WTC11 (cell line): ENCODE measurements at regions not wholly inside any gene's neighbourhood (a gene's known extent, or its start where the extent isn't known, plus 50 kb on each side); places are given as distances from the start of the nearest gene placed in this dataset.

ENCODE experiments used
- ATAC-seq: fragments of 200-7000 bp; cut with Tn5 transposase; 2 replicates; pipeline ENCODE4 v1.10.0; 2021; ENCODE audit warnings: mild to moderate bottlenecking, moderate library complexity
- CTCF ChIA-PET: fragments of 300-600 bp; sonication (Branson Sonifier 250); formaldehyde crosslinking; loops from one replicate; lab custom pipeline; 2021; ENCODE audit warnings: antibody characterized with exemption; lab: Charles Lee
- POLR2A ChIA-PET: fragments of 350-600 bp; sonication (Branson Sonifier 250); formaldehyde crosslinking; loops from one replicate; lab custom pipeline; 2021; ENCODE audit warnings: antibody characterized with exemption; lab: Charles Lee
- DNase-seq: peaks from one replicate; pipeline ENCODE4 v3.0.0; 2021; ENCODE audit warnings: low spot score
- H3K27ac Mint-ChIP-seq: 2 replicates; pipeline ENCODE4 v1.8.0; 2021; ENCODE audit warnings: mixed read lengths
- H3K27me3 Mint-ChIP-seq: 2 replicates; pipeline ENCODE4 v1.8.0; 2021; ENCODE audit warnings: low read depth, mild to moderate bottlenecking, moderate library complexity, mixed read lengths
- H3K36me3 Mint-ChIP-seq: 2 replicates; pipeline ENCODE4 v1.8.0; 2021; ENCODE audit warnings: mixed read lengths
- H3K4me1 Mint-ChIP-seq: 2 replicates; pipeline ENCODE4 v1.8.0; 2022; ENCODE audit warnings: mixed read lengths
- H3K4me3 Mint-ChIP-seq: 2 replicates; pipeline ENCODE4 v1.8.0; 2021; ENCODE audit warnings: mild to moderate bottlenecking, moderate library complexity, mixed read lengths
- H3K9me3 Mint-ChIP-seq: 2 replicates; pipeline ENCODE4 v1.8.0; 2021; ENCODE audit warnings: mixed read lengths
- ESRRA ChIP-seq: sonication (generic); formaldehyde crosslinking; IDR thresholded peaks from 2 replicates; pipeline ENCODE4 v1.8.1; 2022; ENCODE audit warnings: mild to moderate bottlenecking, missing genetic modification reagents, borderline replicate concordance
- GABPB1 ChIP-seq: sonication (generic); formaldehyde crosslinking; IDR thresholded peaks from 2 replicates; pipeline ENCODE4 v1.8.1; 2023; ENCODE audit warnings: mild to moderate bottlenecking, missing genetic modification reagents
- IRF2 ChIP-seq: sonication (generic); formaldehyde crosslinking; IDR thresholded peaks from 2 replicates; pipeline ENCODE4 v1.8.0; 2022; ENCODE audit warnings: low read depth, missing genetic modification reagents, borderline replicate concordance
- JUN ChIP-seq: sonication (generic); formaldehyde crosslinking; IDR thresholded peaks from 2 replicates; pipeline ENCODE4 v1.8.0; 2023; ENCODE audit warnings: mild to moderate bottlenecking, missing genetic modification reagents
- OVOL2 ChIP-seq: fragments of 250-450 bp; sonication (Bioruptor Pico); IDR thresholded peaks from 2 replicates; pipeline ENCODE4 v1.9.0; 2021; ENCODE audit warnings: mild to moderate bottlenecking, borderline replicate concordance
- SP1 ChIP-seq: sonication (generic); formaldehyde crosslinking; conservative IDR thresholded peaks from 2 replicates; pipeline ENCODE4 v1.8.1; 2022; ENCODE audit warnings: missing genetic modification reagents
- ZNF396 ChIP-seq: fragments of 250-450 bp; sonication (Bioruptor Pico); IDR thresholded peaks from 2 replicates; pipeline ENCODE4 v1.8.0; 2021; ENCODE audit warnings: mild to moderate bottlenecking, moderate library complexity, borderline replicate concordance
- ZNF416 ChIP-seq: fragments of 250-450 bp; sonication (Bioruptor Pico); IDR thresholded peaks from 2 replicates; pipeline ENCODE4 v1.9.0; 2021; ENCODE audit warnings: mild to moderate bottlenecking, inconsistent platforms
- ZNF423 ChIP-seq: fragments of 250-450 bp; sonication (Bioruptor Pico); IDR thresholded peaks from 2 replicates; pipeline ENCODE4 v2.1.2; 2022; ENCODE audit warnings: mild to moderate bottlenecking, moderate library complexity
- TF ChIP-seq, protein P1 (sequence below): sonication (generic); formaldehyde crosslinking; IDR thresholded peaks from 2 replicates; pipeline ENCODE4 v1.8.1; 2023; ENCODE audit warnings: mild to moderate bottlenecking, missing genetic modification reagents, moderate library complexity
- TF ChIP-seq, protein P2 (sequence below): sonication (generic); formaldehyde crosslinking; IDR thresholded peaks from 2 replicates; pipeline ENCODE4 v1.8.0; 2022; ENCODE audit warnings: mild to moderate bottlenecking, missing genetic modification reagents
- TF ChIP-seq, protein P3 (sequence below): sonication (generic); formaldehyde crosslinking; IDR thresholded peaks from 2 replicates; pipeline ENCODE4 v1.8.1; 2022; ENCODE audit warnings: mild to moderate bottlenecking, missing genetic modification reagents, moderate library complexity, borderline replicate concordance
- TF ChIP-seq, protein P4 (sequence below): fragments of 250-450 bp; sonication (Bioruptor Pico); IDR thresholded peaks from 2 replicates; pipeline ENCODE4 v1.9.0; 2021; ENCODE audit warnings: mild to moderate bottlenecking
- TF ChIP-seq, protein P5 (sequence below): fragments of 250-450 bp; sonication (Bioruptor Pico); conservative IDR thresholded peaks from 2 replicates; pipeline ENCODE4 v1.9.0; 2021; ENCODE audit warnings: mild to moderate bottlenecking
- TF ChIP-seq, protein P6 (sequence below): sonication (generic); formaldehyde crosslinking; IDR thresholded peaks from 2 replicates; pipeline ENCODE4 v1.8.0; 2022; ENCODE audit warnings: missing genetic modification reagents
- TF ChIP-seq, protein P7 (sequence below): sonication (generic); formaldehyde crosslinking; IDR thresholded peaks from 2 replicates; pipeline ENCODE4 v1.8.0; 2022; ENCODE audit warnings: mild to moderate bottlenecking, missing genetic modification reagents

DNA sequence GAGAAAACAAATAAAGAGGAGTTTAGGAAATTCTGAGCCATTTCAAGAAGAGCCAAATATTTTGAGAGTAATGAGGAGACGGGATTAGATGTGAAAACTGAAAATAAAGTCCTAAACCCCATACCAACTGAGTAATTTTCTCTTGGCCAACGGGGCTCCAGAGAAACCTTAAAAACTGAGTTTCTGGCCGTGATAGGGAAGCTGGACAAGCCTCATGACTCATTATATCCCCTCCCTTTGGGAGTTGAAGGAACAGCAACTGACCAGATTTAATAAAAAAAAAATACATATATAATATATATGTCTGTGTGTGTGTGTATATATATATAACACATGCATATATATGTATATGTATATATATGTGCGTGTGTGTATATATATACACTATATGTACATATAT, 119.6 kb downstream of the PRDM9 start (continued):
- TF ChIP-seq, protein P1, sequence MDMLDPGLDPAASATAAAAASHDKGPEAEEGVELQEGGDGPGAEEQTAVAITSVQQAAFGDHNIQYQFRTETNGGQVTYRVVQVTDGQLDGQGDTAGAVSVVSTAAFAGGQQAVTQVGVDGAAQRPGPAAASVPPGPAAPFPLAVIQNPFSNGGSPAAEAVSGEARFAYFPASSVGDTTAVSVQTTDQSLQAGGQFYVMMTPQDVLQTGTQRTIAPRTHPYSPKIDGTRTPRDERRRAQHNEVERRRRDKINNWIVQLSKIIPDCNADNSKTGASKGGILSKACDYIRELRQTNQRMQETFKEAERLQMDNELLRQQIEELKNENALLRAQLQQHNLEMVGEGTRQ (CRISPR knock-in tag) = no peak
- TF ChIP-seq, all 79 proteins: peak for 0

DNA sequence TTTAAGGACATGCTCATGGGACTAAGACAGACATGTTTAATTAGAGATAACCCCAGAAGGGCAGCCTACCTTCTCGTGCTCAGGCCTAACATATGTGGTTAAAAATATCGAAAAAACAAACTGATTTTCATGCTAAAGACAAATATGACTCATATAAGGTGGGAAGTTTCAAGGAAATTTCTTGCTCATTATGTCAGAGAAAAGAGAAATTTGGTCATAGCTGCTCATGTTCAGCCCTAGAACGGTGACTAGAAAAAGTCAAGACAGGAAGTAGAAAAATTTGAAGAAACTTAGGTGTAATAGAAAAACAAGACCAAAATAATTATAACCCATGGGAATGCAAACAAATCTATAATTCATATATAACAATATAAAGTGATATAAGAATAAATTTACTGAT, 120.6 kb downstream of the PRDM9 start:
- DNase-seq (no peak), ATAC-seq (no peak)
- POLR2A ChIA-PET = no interaction called here
- no peaks in the 10 kb centered on the region for H3K4me1 Mint-ChIP-seq
- H3K36me3 Mint-ChIP-seq = no peaks in the 10 kb centered on the region
- H3K9me3 Mint-ChIP-seq = 0 out of 2 replicates have a peak, but pooled peaks cover 3% of the 10 kb centered on the region
- no peak for TF ChIP-seq ZNF416 (CRISPR knock-in tag)
- TF ChIP-seq ZNF423 = no peak
- no peak for TF ChIP-seq SP1 (CRISPR knock-in tag)
- TF ChIP-seq, protein P2, sequence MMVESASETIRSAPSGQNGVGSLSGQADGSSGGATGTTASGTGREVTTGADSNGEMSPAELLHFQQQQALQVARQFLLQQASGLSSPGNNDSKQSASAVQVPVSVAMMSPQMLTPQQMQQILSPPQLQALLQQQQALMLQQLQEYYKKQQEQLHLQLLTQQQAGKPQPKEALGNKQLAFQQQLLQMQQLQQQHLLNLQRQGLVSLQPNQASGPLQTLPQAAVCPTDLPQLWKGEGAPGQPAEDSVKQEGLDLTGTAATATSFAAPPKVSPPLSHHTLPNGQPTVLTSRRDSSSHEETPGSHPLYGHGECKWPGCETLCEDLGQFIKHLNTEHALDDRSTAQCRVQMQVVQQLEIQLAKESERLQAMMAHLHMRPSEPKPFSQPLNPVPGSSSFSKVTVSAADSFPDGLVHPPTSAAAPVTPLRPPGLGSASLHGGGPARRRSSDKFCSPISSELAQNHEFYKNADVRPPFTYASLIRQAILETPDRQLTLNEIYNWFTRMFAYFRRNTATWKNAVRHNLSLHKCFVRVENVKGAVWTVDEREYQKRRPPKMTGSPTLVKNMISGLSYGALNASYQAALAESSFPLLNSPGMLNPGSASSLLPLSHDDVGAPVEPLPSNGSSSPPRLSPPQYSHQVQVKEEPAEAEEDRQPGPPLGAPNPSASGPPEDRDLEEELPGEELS (CRISPR knock-in tag) = no peak
- TF ChIP-seq GABPB1 = no peak
- no peak for TF ChIP-seq IRF2 (CRISPR knock-in tag)
- TF ChIP-seq, protein P3, sequence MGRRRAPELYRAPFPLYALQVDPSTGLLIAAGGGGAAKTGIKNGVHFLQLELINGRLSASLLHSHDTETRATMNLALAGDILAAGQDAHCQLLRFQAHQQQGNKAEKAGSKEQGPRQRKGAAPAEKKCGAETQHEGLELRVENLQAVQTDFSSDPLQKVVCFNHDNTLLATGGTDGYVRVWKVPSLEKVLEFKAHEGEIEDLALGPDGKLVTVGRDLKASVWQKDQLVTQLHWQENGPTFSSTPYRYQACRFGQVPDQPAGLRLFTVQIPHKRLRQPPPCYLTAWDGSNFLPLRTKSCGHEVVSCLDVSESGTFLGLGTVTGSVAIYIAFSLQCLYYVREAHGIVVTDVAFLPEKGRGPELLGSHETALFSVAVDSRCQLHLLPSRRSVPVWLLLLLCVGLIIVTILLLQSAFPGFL = no peak
- TF ChIP-seq ESRRA = no peak
- no peak for TF ChIP-seq ZNF396 (CRISPR knock-in tag)
- TF ChIP-seq OVOL2 (CRISPR knock-in tag) = no peak
- TF ChIP-seq, protein P4, sequence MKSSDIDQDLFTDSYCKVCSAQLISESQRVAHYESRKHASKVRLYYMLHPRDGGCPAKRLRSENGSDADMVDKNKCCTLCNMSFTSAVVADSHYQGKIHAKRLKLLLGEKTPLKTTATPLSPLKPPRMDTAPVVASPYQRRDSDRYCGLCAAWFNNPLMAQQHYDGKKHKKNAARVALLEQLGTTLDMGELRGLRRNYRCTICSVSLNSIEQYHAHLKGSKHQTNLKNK (CRISPR knock-in tag) = no peak
- TF ChIP-seq JUN (CRISPR knock-in tag) = no peak
- TF ChIP-seq, protein P5, sequence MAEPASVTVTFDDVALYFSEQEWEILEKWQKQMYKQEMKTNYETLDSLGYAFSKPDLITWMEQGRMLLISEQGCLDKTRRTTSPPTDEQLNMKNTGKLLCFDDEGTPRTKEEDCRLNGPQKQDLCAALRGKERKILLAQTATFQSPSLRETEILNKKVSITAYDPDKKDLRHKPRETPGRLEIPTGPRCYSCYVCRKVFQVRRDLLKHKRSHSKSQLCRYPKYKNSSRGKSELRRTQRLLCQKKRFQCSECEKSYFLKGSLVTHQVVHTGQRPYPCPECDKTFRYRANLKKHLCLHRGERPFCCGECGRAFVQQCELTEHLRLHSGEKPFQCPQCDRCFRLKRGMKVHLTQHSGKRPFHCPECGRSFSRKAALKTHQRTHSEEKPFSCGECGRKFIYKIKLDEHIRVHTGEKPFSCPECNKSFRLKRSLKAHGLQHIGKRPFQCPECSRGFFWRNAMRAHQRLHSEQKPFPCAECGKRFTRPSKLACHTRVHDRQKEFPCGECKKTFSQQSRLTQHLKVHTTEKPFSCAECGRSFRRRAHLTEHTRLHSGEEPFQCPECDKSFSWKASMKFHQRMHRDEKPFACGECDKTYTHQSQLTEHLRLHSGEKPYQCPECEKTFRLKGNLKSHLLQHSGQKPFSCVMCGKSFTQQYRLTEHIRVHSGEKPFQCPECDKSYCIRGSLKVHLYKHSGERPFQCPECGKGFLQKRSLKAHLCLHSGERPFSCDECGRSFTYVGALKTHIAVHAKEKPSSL (CRISPR knock-in tag) = no peak
- TF ChIP-seq, protein P6, sequence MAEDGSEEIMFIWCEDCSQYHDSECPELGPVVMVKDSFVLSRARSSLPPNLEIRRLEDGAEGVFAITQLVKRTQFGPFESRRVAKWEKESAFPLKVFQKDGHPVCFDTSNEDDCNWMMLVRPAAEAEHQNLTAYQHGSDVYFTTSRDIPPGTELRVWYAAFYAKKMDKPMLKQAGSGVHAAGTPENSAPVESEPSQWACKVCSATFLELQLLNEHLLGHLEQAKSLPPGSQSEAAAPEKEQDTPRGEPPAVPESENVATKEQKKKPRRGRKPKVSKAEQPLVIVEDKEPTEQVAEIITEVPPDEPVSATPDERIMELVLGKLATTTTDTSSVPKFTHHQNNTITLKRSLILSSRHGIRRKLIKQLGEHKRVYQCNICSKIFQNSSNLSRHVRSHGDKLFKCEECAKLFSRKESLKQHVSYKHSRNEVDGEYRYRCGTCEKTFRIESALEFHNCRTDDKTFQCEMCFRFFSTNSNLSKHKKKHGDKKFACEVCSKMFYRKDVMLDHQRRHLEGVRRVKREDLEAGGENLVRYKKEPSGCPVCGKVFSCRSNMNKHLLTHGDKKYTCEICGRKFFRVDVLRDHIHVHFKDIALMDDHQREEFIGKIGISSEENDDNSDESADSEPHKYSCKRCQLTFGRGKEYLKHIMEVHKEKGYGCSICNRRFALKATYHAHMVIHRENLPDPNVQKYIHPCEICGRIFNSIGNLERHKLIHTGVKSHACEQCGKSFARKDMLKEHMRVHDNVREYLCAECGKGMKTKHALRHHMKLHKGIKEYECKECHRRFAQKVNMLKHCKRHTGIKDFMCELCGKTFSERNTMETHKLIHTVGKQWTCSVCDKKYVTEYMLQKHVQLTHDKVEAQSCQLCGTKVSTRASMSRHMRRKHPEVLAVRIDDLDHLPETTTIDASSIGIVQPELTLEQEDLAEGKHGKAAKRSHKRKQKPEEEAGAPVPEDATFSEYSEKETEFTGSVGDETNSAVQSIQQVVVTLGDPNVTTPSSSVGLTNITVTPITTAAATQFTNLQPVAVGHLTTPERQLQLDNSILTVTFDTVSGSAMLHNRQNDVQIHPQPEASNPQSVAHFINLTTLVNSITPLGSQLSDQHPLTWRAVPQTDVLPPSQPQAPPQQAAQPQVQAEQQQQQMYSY = no peak
- TF ChIP-seq, protein P7, sequence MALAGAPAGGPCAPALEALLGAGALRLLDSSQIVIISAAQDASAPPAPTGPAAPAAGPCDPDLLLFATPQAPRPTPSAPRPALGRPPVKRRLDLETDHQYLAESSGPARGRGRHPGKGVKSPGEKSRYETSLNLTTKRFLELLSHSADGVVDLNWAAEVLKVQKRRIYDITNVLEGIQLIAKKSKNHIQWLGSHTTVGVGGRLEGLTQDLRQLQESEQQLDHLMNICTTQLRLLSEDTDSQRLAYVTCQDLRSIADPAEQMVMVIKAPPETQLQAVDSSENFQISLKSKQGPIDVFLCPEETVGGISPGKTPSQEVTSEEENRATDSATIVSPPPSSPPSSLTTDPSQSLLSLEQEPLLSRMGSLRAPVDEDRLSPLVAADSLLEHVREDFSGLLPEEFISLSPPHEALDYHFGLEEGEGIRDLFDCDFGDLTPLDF = no peak
- CTCF ChIA-PET = no interaction called here
- no peaks in the 10 kb centered on the region for H3K27me3 Mint-ChIP-seq
- no peak overlapping the region for H3K27ac Mint-ChIP-seq
- H3K4me3 Mint-ChIP-seq = no peak overlapping the region
